K562 (cell line): ENCODE measurements at regions not wholly inside any gene's neighbourhood (a gene's known extent, or its start where the extent isn't known, plus 50 kb on each side); places are given as distances from the start of the nearest gene placed in this dataset.

Experiments used
- ATAC-seq: fragments of 200-7000 bp; cut with Tn5 transposase; 3 replicates; pipeline ENCODE4 v1.9.1; 2020; ENCODE audit warnings: moderate library complexity
- BruUV-seq: library from RNA; stranded (reverse); fragments of 400-500 nt; replicated peaks from 2 replicates; lab custom pipeline; 2021; lab: Mats Ljungman, UMichigan
- CTCF ChIA-PET: fragments of 300-600 bp; formaldehyde crosslinking; extraction: SDS; loops from one replicate; lab custom pipeline; 2021; ENCODE audit warnings: low intra/inter-chr PET ratio; lab: Yijun Ruan, JAX
- POLR2A ChIA-PET: fragments of 300-600, 350-650 bp; sonication (Branson Sonifier 250); formaldehyde crosslinking; extraction: SDS; loops from one replicate; lab custom pipeline; 2021; ENCODE audit warnings: antibody characterized with exemption, inconsistent platforms; lab: Yijun Ruan, JAX
- DNase-seq, 4 experiments: peaks; one replicate each; pipeline versions ENCODE4 v3.0.0 to v3.0.0-alpha.2; 2011 to 2018; ENCODE audit warnings: low spot score in 3 of 4, mixed read lengths in 3 of 4; ENCODE audit errors: extremely low read depth in 1 of 4
- FAIRE-seq: peaks from 2 replicates; lab custom pipeline; 2011; peaks lifted over from hg19 to GRCh38; lab: Jason Lieb, UNC
- H2AFZ ChIP-seq: 2 replicates; pipeline ENCODE4 v1.6.0; 2011; ENCODE audit warnings: low read depth, low read length, control low read depth, inconsistent platforms
- H3K27ac ChIP-seq: fragments of 200-600 bp; 3 replicates; pipeline ENCODE4 v1.8.0; 2011; ENCODE audit warnings: low read depth, mild to moderate bottlenecking, control low read depth, inconsistent platforms, low read length, moderate library complexity, mixed read lengths; ENCODE audit errors: extremely low read depth
- H3K27me3 ChIP-seq, 2 experiments: fragments of 300-600 bp in 1 of 2; 2 replicates in 1 of 2; 3 replicates in 1 of 2; pipeline versions ENCODE4 v1.6.0 to v1.8.0; 2011; ENCODE audit warnings: inconsistent platforms in 2 of 2, low read length in 2 of 2, mild to moderate bottlenecking in 1 of 2, mixed read lengths in 1 of 2, moderate library complexity in 1 of 2; ENCODE audit not compliant: control insufficient read depth in 2 of 2, insufficient read depth in 2 of 2
- H3K36me3 ChIP-seq: fragments of 300-600 bp; 3 replicates; pipeline ENCODE4 v1.8.0; 2011; ENCODE audit warnings: mild to moderate bottlenecking, low read length, inconsistent platforms; ENCODE audit not compliant: control insufficient read depth, insufficient read depth
- H3K4me1 ChIP-seq, 2 experiments: fragments of 200-600 bp in 1 of 2; replicated peaks in 1 of 2; 2 replicates in 1 of 2; 3 replicates in 1 of 2; pipeline versions ENCODE4 v1.5.1 to v1.8.0; 2011; ENCODE audit warnings: inconsistent platforms in 2 of 2, low read length in 2 of 2, mild to moderate bottlenecking in 1 of 2, mixed read lengths in 1 of 2, moderate library complexity in 1 of 2; ENCODE audit not compliant: control insufficient read depth in 2 of 2, insufficient read depth in 2 of 2
- H3K4me2 ChIP-seq: 2 replicates; pipeline ENCODE4 v1.6.1; 2011; ENCODE audit warnings: low read length, control low read depth, inconsistent platforms, mixed read lengths; ENCODE audit not compliant: insufficient read depth
- H3K4me3 ChIP-seq: fragments of 200-600 bp; sonication (generic), shearing (Covaris generic); 2 replicates; pipeline ENCODE4 v1.5.1; 2016; ENCODE audit warnings: control low read depth, inconsistent platforms
- H3K79me2 ChIP-seq: fragments of 200-600 bp; 3 replicates; pipeline ENCODE4 v1.8.0; 2011; ENCODE audit warnings: low read length, inconsistent platforms; ENCODE audit not compliant: control insufficient read depth, insufficient read depth
- H3K9ac ChIP-seq, 2 experiments: 2 replicates each; pipeline versions ENCODE4 v1.6.0 to v1.6.1; 2011; ENCODE audit warnings: low read depth in 2 of 2, low read length in 2 of 2, control low read depth in 1 of 2, inconsistent platforms in 1 of 2, mild to moderate bottlenecking in 1 of 2, mixed read lengths in 1 of 2; ENCODE audit not compliant: insufficient read depth in 1 of 2
- H3K9me1 ChIP-seq: one replicate; pipeline ENCODE4 v1.6.0; 2011; ENCODE audit warnings: inconsistent platforms, mild to moderate bottlenecking, low read length, moderate library complexity; ENCODE audit not compliant: control insufficient read depth, insufficient read depth
- H3K9me3 ChIP-seq: replicated peaks from 2 replicates; pipeline ENCODE4 v1.5.1; 2011; ENCODE audit warnings: low read depth, low read length, inconsistent platforms; ENCODE audit not compliant: control insufficient read depth, insufficient read depth
- H4K20me1 ChIP-seq: replicated peaks from 2 replicates; pipeline ENCODE4 v1.6.1; 2011; ENCODE audit warnings: low read length, inconsistent platforms, mixed read lengths; ENCODE audit not compliant: control insufficient read depth, insufficient read depth
- HLTF ChIP-seq: fragments of 450-650 bp; IDR thresholded peaks from 2 replicates; pipeline ENCODE4 v1.6.1; 2016
- ZNF253 ChIP-seq: fragments of 250-450 bp; sonication (Bioruptor Pico); conservative IDR thresholded peaks from 2 replicates; pipeline ENCODE4 v1.6.1; 2021; ENCODE audit warnings: mild to moderate bottlenecking
- ZNF316 ChIP-seq: fragments of 450-650 bp; IDR thresholded peaks from 2 replicates; pipeline ENCODE4 v1.6.1; 2016
- WGBS: fragments of 100-300 bp; shearing (Covaris generic); methylation state at CpG from one replicate; pipeline ENCODE4 v1.1.6; 2016; ENCODE audit warnings: low coverage, mixed read lengths; ENCODE audit not compliant: insufficient coverage; ENCODE audit errors: missing lambda C conversion rate; 5-methylcytosine and 5-hydroxymethylcytosine counted together
- in situ Hi-C: fragments of 300-500 bp; cut with MboI; formaldehyde crosslinking; loops from 4 replicates; pipeline ENCODE4 v1.15.0; 2018; ENCODE audit warnings: inconsistent platforms, mixed read lengths
- intact Hi-C: fragments of 100-400 bp; cut with micrococcal nuclease; formaldehyde crosslinking; loops from 2 replicates; pipeline ENCODE4 v1.14.2; 2022
- TF ChIP-seq, protein P1 (sequence below): fragments of 250-450 bp; sonication (Bioruptor Pico); IDR thresholded peaks from 2 replicates; pipeline ENCODE4 v1.5.0; 2021; ENCODE audit warnings: mild to moderate bottlenecking, moderate library complexity

DNA sequence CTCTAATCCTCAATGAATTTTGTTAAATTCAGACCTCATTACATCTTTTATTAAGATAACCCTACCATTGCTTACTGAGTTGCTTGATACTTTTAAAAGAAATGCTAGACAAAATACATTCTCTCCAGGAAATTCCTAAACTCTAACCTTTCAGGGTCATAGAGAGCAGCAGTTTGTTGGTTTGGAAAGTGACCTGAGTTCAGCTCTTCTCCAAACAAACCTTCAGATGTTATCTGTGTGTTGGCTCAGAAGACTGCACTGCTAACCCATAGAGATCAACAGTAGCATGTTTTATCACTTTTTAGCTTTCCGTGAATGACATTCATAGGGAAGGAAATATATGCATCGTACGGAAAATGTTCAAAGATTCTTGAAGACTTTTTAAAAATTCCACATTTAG, 101.8 kb upstream of the VEGFC start (continued):
- TF ChIP-seq, protein P1, sequence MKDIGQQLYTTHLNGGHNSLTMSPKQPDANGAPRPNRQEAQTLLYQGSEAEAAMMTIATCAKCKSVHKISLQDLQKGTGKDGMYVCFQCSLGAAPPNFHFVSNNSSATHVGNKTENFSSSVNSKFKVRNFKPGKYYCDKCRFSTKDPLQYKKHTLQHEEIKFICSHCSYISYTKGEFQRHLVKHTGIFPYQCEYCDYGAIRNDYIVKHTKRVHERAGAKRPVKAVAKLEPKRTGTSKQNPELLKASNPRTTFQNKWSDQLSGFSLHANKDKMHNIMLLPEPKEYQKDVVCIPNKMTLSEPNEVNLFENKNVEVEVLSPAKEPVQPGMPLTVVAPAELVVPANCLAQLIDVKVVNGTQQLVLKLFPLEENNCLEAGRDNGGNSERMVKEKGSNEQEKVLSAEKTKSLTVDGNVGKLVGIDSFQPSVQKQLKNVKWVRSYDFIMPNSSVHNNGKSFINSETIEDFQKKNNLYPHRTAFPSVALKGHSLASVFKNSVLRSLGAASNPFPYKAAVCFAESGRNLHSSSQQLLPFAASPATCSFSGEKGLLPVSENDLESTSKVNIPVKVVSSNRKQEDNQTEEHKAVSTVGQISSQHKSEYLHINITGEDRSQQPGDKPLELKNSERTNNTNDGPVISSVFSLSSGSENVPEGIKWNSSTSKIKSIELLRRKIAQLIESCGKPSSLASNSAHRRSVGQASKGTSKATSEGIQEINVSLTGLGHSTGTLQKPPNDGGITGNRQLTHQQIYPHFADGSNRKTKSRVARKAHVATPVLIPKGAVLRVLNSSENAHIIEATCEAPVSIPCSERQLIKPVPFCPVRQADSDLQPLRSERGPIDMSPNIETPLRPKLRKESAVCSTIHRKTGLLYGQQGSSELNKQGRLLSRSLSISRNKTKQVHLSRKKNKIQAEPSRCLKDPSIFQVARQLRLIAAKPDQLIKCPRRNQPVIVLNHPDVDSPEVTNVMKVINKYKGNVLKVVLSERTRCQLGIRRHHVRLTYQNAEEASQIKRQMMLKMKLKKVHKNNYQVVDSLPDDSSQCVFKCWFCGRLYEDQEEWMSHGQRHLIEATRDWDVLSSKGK (CRISPR knock-in tag) = no peak
- TF ChIP-seq HLTF (no peak), ZNF316 (no peak)

DNA sequence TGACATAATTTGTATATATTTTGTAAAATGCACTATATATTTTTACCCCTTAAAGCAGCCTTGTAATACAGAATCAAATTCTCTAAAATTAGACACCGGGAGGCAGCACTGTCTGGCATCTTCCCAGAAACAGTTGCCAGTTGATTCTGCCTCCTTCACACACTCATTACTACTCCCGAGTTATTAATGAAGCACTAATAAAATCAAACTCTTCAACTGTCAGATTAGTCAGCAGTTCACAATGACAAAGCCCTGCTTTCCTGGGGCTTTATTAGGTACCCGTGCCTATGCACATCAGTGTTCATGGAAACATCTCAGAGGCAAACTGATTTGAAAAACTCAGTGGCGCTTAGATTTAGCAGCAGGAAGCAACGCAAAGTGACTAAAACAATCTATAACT, 103.5 kb upstream of the VEGFC start:
- H3K36me3 ChIP-seq = no peaks in the 10 kb centered on the region
- CTCF ChIA-PET = no interaction called here
- DNase-seq = no peak
- no peaks in the 10 kb centered on the region for H3K9me3 ChIP-seq
- no peak for TF ChIP-seq ZNF253 (CRISPR knock-in tag)
- TF ChIP-seq, all 486 proteins: peak for 0
- no peaks in the 10 kb centered on the region for H3K4me1 ChIP-seq
- POLR2A ChIA-PET = no interaction called here
- 0% methylated on average over 5 of the region's 5 CpGs for WGBS
- H4K20me1 ChIP-seq = no peaks in the 10 kb centered on the region
- H3K27me3 ChIP-seq = no peaks in the 10 kb centered on the region
- no peaks in the 10 kb centered on the region for H3K9me1 ChIP-seq
- in situ Hi-C loops = no loop called here
- no peaks in the 10 kb centered on the region for H3K79me2 ChIP-seq
- no peak overlapping the region for H3K9ac ChIP-seq
- FAIRE-seq = no peak
- H3K4me3 ChIP-seq = no peak overlapping the region
- no peak overlapping the region for H3K27ac ChIP-seq
- H2AFZ ChIP-seq = no peak overlapping the region
- ATAC-seq = no peak
- intact Hi-C loops = no loop called here
- no peak overlapping the region for H3K4me2 ChIP-seq
- BruUV-seq = no TSS peak
